ENCODE measurements at regions not wholly inside any gene's neighbourhood (a gene's known extent, or its start where the extent isn't known, plus 50 kb on each side); places are given as distances from the start of the nearest gene placed in this dataset.

DNA sequence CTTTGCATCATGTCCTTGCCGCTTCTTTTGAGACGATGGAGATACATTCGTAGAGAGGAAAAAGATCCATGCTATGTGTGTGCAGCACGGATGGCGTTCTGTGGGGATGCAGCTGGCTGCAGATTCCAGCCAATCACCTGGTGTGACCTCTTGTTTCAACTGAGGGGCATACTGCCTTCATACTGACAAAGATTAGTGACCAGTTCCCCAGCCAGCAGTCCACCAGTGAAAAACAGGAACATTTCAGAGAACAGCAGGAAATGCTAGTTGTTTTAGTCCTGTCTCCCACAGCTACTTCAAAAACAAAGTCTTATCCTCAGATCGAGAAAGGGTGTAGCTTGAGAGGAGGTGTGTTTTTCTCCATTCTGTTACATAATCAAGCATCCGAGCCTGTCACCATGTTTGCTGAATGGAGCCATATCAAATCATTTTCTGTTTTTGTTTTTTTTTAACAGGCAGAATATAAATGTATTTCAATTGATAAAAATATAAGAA, 255.7 kb upstream of the FMN2 start:
- no TSS peak for BruUV-seq (replicated peaks)
- Histone ChIP-seq H3K27me3 (replicated peaks; ENCODE audit: insufficient read depth, low read depth, low read length, poor library complexity) (no peaks in the 10 kb centered on the region), H3K4me1 (ENCODE audit: insufficient read depth, low read length, poor library complexity, severe bottlenecking) (no peaks in the 10 kb centered on the region), H3K4me3 (ENCODE audit: low read depth, low read length, poor library complexity, severe bottlenecking) (no peak overlapping the region), H3K27ac (ENCODE audit: low read depth, low read length, poor library complexity, severe bottlenecking) (no peak overlapping the region), H3K36me3 (ENCODE audit: insufficient read depth, low read length, poor library complexity, severe bottlenecking) (no peaks in the 10 kb centered on the region), H3K9me3 (ENCODE audit: low read depth, low read length, poor library complexity, severe bottlenecking) (no peaks in the 10 kb centered on the region)
- CTCF ChIA-PET = no interaction called here
- no peak for DNase-seq (ENCODE audit: low spot score)
- intact Hi-C loops (cut with micrococcal nuclease; ENCODE audit: unreplicated experiment) = no loop called here
- TF ChIP-seq, protein P1, sequence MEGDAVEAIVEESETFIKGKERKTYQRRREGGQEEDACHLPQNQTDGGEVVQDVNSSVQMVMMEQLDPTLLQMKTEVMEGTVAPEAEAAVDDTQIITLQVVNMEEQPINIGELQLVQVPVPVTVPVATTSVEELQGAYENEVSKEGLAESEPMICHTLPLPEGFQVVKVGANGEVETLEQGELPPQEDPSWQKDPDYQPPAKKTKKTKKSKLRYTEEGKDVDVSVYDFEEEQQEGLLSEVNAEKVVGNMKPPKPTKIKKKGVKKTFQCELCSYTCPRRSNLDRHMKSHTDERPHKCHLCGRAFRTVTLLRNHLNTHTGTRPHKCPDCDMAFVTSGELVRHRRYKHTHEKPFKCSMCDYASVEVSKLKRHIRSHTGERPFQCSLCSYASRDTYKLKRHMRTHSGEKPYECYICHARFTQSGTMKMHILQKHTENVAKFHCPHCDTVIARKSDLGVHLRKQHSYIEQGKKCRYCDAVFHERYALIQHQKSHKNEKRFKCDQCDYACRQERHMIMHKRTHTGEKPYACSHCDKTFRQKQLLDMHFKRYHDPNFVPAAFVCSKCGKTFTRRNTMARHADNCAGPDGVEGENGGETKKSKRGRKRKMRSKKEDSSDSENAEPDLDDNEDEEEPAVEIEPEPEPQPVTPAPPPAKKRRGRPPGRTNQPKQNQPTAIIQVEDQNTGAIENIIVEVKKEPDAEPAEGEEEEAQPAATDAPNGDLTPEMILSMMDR (conservative IDR thresholded peaks at IDR 0.05; ENCODE audit: low read depth, low read length) = no peak
- TF ChIP-seq EZH2 (IDR thresholded peaks at IDR 0.05; ENCODE audit: borderline replicate concordance, low read depth, low read length, poor library complexity, severe bottlenecking) = no peak
- POLR2A ChIA-PET (ENCODE audit: low non-redundant PET) = no interaction called here

DNA sequence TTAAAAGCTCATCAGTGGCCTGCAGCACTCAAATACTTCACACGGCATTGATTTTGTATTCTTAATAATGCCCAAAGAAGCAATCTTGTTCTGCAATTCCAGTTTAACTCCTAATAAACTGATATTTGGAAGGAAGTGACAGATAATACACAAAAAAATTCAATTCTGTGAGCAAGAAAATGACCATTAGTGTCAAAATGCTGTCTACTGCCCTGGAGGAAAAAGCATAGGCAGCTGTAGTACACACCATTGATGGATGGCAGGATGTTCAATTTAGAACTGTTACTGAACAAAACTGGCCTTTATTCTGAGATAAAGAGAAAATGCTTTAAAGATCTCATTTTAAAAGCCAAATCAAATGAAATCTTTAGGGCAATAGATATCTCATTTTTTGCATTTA, 251.3 kb upstream of the FMN2 start:
- no peaks in the 10 kb centered on the region for H3K4me1 ChIP-seq (ENCODE audit: insufficient read depth, low read length, poor library complexity, severe bottlenecking)
- no TSS peak for BruUV-seq (replicated peaks)
- intact Hi-C loops (cut with micrococcal nuclease; ENCODE audit: unreplicated experiment) = no loop called here
- TF ChIP-seq, protein P1 (conservative IDR thresholded peaks at IDR 0.05; ENCODE audit: low read depth, low read length) = no peak
- no peak for TF ChIP-seq EZH2 (IDR thresholded peaks at IDR 0.05; ENCODE audit: borderline replicate concordance, low read depth, low read length, poor library complexity, severe bottlenecking)
- H3K4me3 ChIP-seq (ENCODE audit: low read depth, low read length, poor library complexity, severe bottlenecking) = no peak overlapping the region
- no peaks in the 10 kb centered on the region for H3K9me3 ChIP-seq (ENCODE audit: low read depth, low read length, poor library complexity, severe bottlenecking)
- POLR2A ChIA-PET (ENCODE audit: low non-redundant PET) = no interaction called here
- no peak overlapping the region for H3K27ac ChIP-seq (ENCODE audit: low read depth, low read length, poor library complexity, severe bottlenecking)
- H3K27me3 ChIP-seq (replicated peaks; ENCODE audit: insufficient read depth, low read depth, low read length, poor library complexity) = no peaks in the 10 kb centered on the region
- H3K36me3 ChIP-seq (ENCODE audit: insufficient read depth, low read length, poor library complexity, severe bottlenecking) = no peaks in the 10 kb centered on the region
- DNase-seq (ENCODE audit: low spot score) = no peak
- CTCF ChIA-PET = no interaction called here

DNA sequence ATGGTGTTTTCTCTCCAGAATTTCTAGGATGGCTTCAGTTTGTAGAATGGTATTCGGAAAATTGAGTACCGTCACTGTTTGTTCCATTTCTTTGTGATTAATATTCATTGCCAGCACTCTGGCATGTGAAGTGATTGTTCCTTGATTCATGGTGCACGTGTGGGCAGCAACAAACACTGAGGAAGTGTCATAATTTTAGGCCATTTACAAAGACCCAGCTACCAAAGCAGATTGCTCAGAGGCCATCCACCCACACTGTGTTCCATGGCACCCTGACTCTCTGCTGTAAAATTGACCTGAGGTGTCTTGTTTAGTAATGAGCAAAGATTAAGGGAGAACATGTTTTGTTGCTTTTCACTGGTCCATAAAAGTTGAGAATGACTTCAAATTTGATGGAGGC, 250.9 kb upstream of the FMN2 start:
- POLR2A ChIA-PET (ENCODE audit: low non-redundant PET) = no interaction called here
- BruUV-seq (replicated peaks) = no TSS peak
- no peak overlapping the region for H3K27ac ChIP-seq (ENCODE audit: low read depth, low read length, poor library complexity, severe bottlenecking)

More for the DNA sequence above, 250.9 kb upstream of the FMN2 start:
- TF ChIP-seq, protein P1 (conservative IDR thresholded peaks at IDR 0.05; ENCODE audit: low read depth, low read length) = no peak
- no peak for TF ChIP-seq EZH2 (IDR thresholded peaks at IDR 0.05; ENCODE audit: borderline replicate concordance, low read depth, low read length, poor library complexity, severe bottlenecking)
- H3K4me1 ChIP-seq (ENCODE audit: insufficient read depth, low read length, poor library complexity, severe bottlenecking) = no peaks in the 10 kb centered on the region
- no peak overlapping the region for H3K4me3 ChIP-seq (ENCODE audit: low read depth, low read length, poor library complexity, severe bottlenecking)
- DNase-seq (ENCODE audit: low spot score) = no peak
- no peaks in the 10 kb centered on the region for H3K36me3 ChIP-seq (ENCODE audit: insufficient read depth, low read length, poor library complexity, severe bottlenecking)
- intact Hi-C loops (cut with micrococcal nuclease; ENCODE audit: unreplicated experiment) = no loop called here
- no peaks in the 10 kb centered on the region for H3K9me3 ChIP-seq (ENCODE audit: low read depth, low read length, poor library complexity, severe bottlenecking)
- no peaks in the 10 kb centered on the region for H3K27me3 ChIP-seq (replicated peaks; ENCODE audit: insufficient read depth, low read depth, low read length, poor library complexity)
- CTCF ChIA-PET = no interaction called here
